H9 (cell line): ENCODE measurements at regions not wholly inside any gene's neighbourhood (a gene's known extent, or its start where the extent isn't known, plus 50 kb on each side); places are given as distances from the start of the nearest gene placed in this dataset.

Experiments
- DNase-seq: peaks from one replicate; pipeline ENCODE4 v3.0.0-alpha.2; 2017
- H2AFZ ChIP-seq: one replicate; pipeline ENCODE4 v1.6.1; 2013; ENCODE audit warnings: mild to moderate bottlenecking, low read length, control low read depth, moderate library complexity
- H2AK5ac ChIP-seq: 2 replicates; pipeline ENCODE4 v1.6.1; 2013; ENCODE audit warnings: low read length, control low read depth, mixed read lengths; ENCODE audit not compliant: insufficient read length
- H2BK120ac ChIP-seq: one replicate; pipeline ENCODE4 v1.6.1; 2013; ENCODE audit warnings: low read depth, mild to moderate bottlenecking, low read length, control low read depth, inconsistent platforms; ENCODE audit not compliant: poor library complexity, severe bottlenecking
- H2BK12ac ChIP-seq: 2 replicates; pipeline ENCODE4 v1.6.1; 2013; ENCODE audit warnings: low read length, control low read depth, mixed read lengths, low read depth; ENCODE audit not compliant: insufficient read length
- H2BK15ac ChIP-seq: 2 replicates; pipeline ENCODE4 v1.6.1; 2013; ENCODE audit warnings: low read depth, low read length, control low read depth
- H2BK20ac ChIP-seq: one replicate; pipeline ENCODE4 v1.6.1; 2013; ENCODE audit warnings: low read depth, mild to moderate bottlenecking, low read length, control low read depth, inconsistent platforms; ENCODE audit not compliant: poor library complexity, severe bottlenecking
- H2BK5ac ChIP-seq: 2 replicates; pipeline ENCODE4 v1.6.1; 2013; ENCODE audit warnings: low read length, control low read depth, mixed read lengths; ENCODE audit not compliant: insufficient read length
- H3K14ac ChIP-seq: 2 replicates; pipeline ENCODE4 v1.6.1; 2013; ENCODE audit warnings: low read length, control low read depth; ENCODE audit not compliant: insufficient read depth
- H3K18ac ChIP-seq: 2 replicates; pipeline ENCODE4 v1.6.1; 2013; ENCODE audit warnings: low read depth, mild to moderate bottlenecking, mixed read lengths, low read length, control low read depth; ENCODE audit not compliant: insufficient read length
- H3K23ac ChIP-seq: 2 replicates; pipeline ENCODE4 v1.6.1; 2013; ENCODE audit warnings: low read length, control low read depth, mixed read lengths, low read depth; ENCODE audit not compliant: insufficient read length
- H3K23me2 ChIP-seq: 2 replicates; pipeline ENCODE4 v1.6.1; 2013; ENCODE audit warnings: low read depth, mild to moderate bottlenecking, mixed read lengths, low read length, control low read depth; ENCODE audit not compliant: insufficient read length, poor library complexity, severe bottlenecking
- H3K27ac ChIP-seq: 2 replicates; pipeline ENCODE4 v1.5.1; 2013; ENCODE audit warnings: low read length, control low read depth, mixed read lengths, low read depth; ENCODE audit not compliant: insufficient read length
- H3K27me3 ChIP-seq: 2 replicates; pipeline ENCODE4 v1.6.1; 2013; ENCODE audit warnings: low read length, control low read depth, inconsistent platforms; ENCODE audit not compliant: insufficient read depth
- H3K4ac ChIP-seq: 2 replicates; pipeline ENCODE4 v1.6.1; 2013; ENCODE audit warnings: low read depth, mild to moderate bottlenecking, control low read depth, inconsistent platforms, low read length, moderate library complexity
- H3K4me1 ChIP-seq: 2 replicates; pipeline ENCODE4 v1.6.1; 2013; ENCODE audit warnings: low read length, control low read depth, inconsistent platforms; ENCODE audit not compliant: insufficient read depth
- H3K4me2 ChIP-seq: 2 replicates; pipeline ENCODE4 v1.6.1; 2013; ENCODE audit warnings: low read length, control low read depth, mixed read lengths; ENCODE audit not compliant: insufficient read length, insufficient read depth
- H3K56ac ChIP-seq: 2 replicates; pipeline ENCODE4 v1.6.1; 2013; ENCODE audit warnings: low read depth, mild to moderate bottlenecking, mixed read lengths, low read length, control low read depth; ENCODE audit not compliant: insufficient read length
- H3K79me1 ChIP-seq: 2 replicates; pipeline ENCODE4 v1.6.1; 2013; ENCODE audit warnings: low read depth, mild to moderate bottlenecking, moderate library complexity, low read length, control low read depth, inconsistent platforms; ENCODE audit not compliant: insufficient read depth, poor library complexity, severe bottlenecking
- H3K79me2 ChIP-seq: 2 replicates; pipeline ENCODE4 v1.6.1; 2013; ENCODE audit warnings: low read length, control low read depth, inconsistent platforms; ENCODE audit not compliant: insufficient read depth
- H3K9ac ChIP-seq: 2 replicates; pipeline ENCODE4 v1.6.1; 2013; ENCODE audit warnings: low read length, control low read depth, mixed read lengths; ENCODE audit not compliant: insufficient read length; ENCODE audit errors: extremely low read depth
- H3K9me3 ChIP-seq: one replicate; pipeline ENCODE4 v1.6.1; 2013; ENCODE audit warnings: low read depth, low read length, inconsistent platforms; ENCODE audit not compliant: control insufficient read depth
- H3T11ph ChIP-seq: one replicate; pipeline ENCODE4 v1.6.1; 2013; ENCODE audit warnings: mild to moderate bottlenecking, low read length, control low read depth, inconsistent platforms
- H4K20me1 ChIP-seq: one replicate; pipeline ENCODE4 v1.6.1; 2013; ENCODE audit not compliant: control insufficient read depth, insufficient read length, insufficient read depth
- H4K5ac ChIP-seq: 2 replicates; pipeline ENCODE4 v1.6.1; 2013; ENCODE audit warnings: low read depth, mild to moderate bottlenecking, mixed read lengths, low read length, control low read depth; ENCODE audit not compliant: insufficient read length
- H4K8ac ChIP-seq: replicated peaks from 2 replicates; pipeline ENCODE4 v1.6.1; 2013; ENCODE audit warnings: low read length, control low read depth, mixed read lengths, low read depth; ENCODE audit not compliant: insufficient read length
- H4K91ac ChIP-seq: 2 replicates; pipeline ENCODE4 v1.6.1; 2013; ENCODE audit warnings: low read depth, mild to moderate bottlenecking, moderate library complexity, mixed read lengths, low read length, control low read depth; ENCODE audit not compliant: insufficient read length
- H3K27ac Mint-ChIP-seq, 3 experiments: 2 replicates in 2 of 3; 3 replicates in 1 of 3; pipeline ENCODE4 v1.8.0; 2020 to 2021; ENCODE audit warnings: mixed read lengths in 3 of 3, mild to moderate bottlenecking in 1 of 3, moderate library complexity in 1 of 3
- H3K27me3 Mint-ChIP-seq: 2 replicates; pipeline ENCODE4 v1.8.0; 2021; ENCODE audit warnings: low read depth, mild to moderate bottlenecking, moderate library complexity, mixed read lengths
- H3K36me3 Mint-ChIP-seq, 3 experiments: 2 replicates in 2 of 3; 3 replicates in 1 of 3; pipeline ENCODE4 v1.8.0; 2020 to 2021; ENCODE audit warnings: low read depth in 3 of 3, mixed read lengths in 3 of 3; ENCODE audit not compliant: insufficient read depth in 1 of 3
- H3K4me1 Mint-ChIP-seq, 2 experiments: 2 replicates each; pipeline ENCODE4 v1.8.0; 2020; ENCODE audit warnings: mixed read lengths in 2 of 2
- H3K4me3 Mint-ChIP-seq, 2 experiments: 2 replicates in 1 of 2; 3 replicates in 1 of 2; pipeline ENCODE4 v1.8.0; 2020 to 2021; ENCODE audit warnings: mild to moderate bottlenecking in 2 of 2, mixed read lengths in 2 of 2, moderate library complexity in 1 of 2
- H3K9me3 Mint-ChIP-seq, 2 experiments: 2 replicates in 1 of 2; 3 replicates in 1 of 2; pipeline ENCODE4 v1.8.0; 2020; ENCODE audit warnings: mild to moderate bottlenecking in 2 of 2, mixed read lengths in 2 of 2, moderate library complexity in 1 of 2
- TF ChIP-seq, protein P1 (sequence below): fragments of 200-600 bp; sonication (generic); conservative IDR thresholded peaks from 3 replicates; pipeline ENCODE4 v1.8.0; 2021; ENCODE audit warnings: antibody characterized with exemption, mild to moderate bottlenecking

DNA sequence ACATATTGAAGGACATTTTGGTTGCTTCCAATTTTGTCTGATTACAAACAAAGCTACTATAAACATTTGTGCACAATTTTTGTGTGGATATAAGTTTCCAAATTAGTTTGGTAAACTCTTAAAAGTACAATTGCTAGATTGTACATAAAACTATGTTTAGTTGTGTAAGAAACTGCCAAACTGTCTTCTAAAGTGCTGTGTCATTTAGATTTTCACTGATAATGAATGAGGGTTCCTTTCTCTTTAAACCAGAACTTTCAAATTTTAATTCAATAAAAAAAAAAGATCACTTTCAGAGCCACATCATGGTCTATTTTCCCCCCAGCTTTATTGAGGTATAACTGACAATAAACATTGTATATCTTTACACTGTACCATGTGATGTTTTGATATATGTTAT lies 74.0 kb upstream of the TRPC7 start:
- Mint-ChIP-seq H3K9me3 (peaks cover 7% of the 10 kb centered on the region in 2 experiments; a peak in 3 of 5 replicates), H3K36me3 (peaks cover 0 to 9% (median 3%) of the 10 kb centered on the region in 3 experiments; a peak in 2 of 7 replicates), H3K27me3 (no peaks in the 10 kb centered on the region; the same call in 1 of the 2 replicates), H3K4me3 (no peak overlapping the region), H3K4me1 (no peaks in the 10 kb centered on the region), H3K27ac (no peak overlapping the region)
- H4K5ac ChIP-seq: no peak overlapping the region
- TF ChIP-seq, protein P1, sequence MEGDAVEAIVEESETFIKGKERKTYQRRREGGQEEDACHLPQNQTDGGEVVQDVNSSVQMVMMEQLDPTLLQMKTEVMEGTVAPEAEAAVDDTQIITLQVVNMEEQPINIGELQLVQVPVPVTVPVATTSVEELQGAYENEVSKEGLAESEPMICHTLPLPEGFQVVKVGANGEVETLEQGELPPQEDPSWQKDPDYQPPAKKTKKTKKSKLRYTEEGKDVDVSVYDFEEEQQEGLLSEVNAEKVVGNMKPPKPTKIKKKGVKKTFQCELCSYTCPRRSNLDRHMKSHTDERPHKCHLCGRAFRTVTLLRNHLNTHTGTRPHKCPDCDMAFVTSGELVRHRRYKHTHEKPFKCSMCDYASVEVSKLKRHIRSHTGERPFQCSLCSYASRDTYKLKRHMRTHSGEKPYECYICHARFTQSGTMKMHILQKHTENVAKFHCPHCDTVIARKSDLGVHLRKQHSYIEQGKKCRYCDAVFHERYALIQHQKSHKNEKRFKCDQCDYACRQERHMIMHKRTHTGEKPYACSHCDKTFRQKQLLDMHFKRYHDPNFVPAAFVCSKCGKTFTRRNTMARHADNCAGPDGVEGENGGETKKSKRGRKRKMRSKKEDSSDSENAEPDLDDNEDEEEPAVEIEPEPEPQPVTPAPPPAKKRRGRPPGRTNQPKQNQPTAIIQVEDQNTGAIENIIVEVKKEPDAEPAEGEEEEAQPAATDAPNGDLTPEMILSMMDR: no peak
- no peak overlapping the region for H3K23ac ChIP-seq
- H3K79me1 ChIP-seq: no peaks in the 10 kb centered on the region
- no peak overlapping the region for H3K4me2 ChIP-seq
- H3K27ac ChIP-seq: no peak overlapping the region
- H4K8ac ChIP-seq: no peak overlapping the region
- H3K14ac ChIP-seq: no peak overlapping the region
- no peak overlapping the region for H3T11ph ChIP-seq
- H3K9ac ChIP-seq: no peak overlapping the region
- H3K27me3 ChIP-seq: no peaks in the 10 kb centered on the region
- H3K18ac ChIP-seq: no peak overlapping the region
- H3K79me2 ChIP-seq: no peaks in the 10 kb centered on the region
- no peak overlapping the region for H2AK5ac ChIP-seq
- H3K4me1 ChIP-seq: no peaks in the 10 kb centered on the region
- H4K20me1 ChIP-seq: no peaks in the 10 kb centered on the region
- no peak overlapping the region for H2BK15ac ChIP-seq
- H3K9me3 ChIP-seq: no peaks in the 10 kb centered on the region
- H2BK20ac ChIP-seq: no peak overlapping the region
- H3K23me2 ChIP-seq: no peaks in the 10 kb centered on the region
- DNase-seq: no peak
- no peak overlapping the region for H2BK120ac ChIP-seq
- H3K56ac ChIP-seq: no peak overlapping the region
- no peak overlapping the region for H2BK12ac ChIP-seq
- H2BK5ac ChIP-seq: no peak overlapping the region
- no peak overlapping the region for H3K4ac ChIP-seq
- no peak overlapping the region for H2AFZ ChIP-seq
- no peak overlapping the region for H4K91ac ChIP-seq
